ENCODE measurements at regions not wholly inside any gene's neighbourhood (a gene's known extent, or its start where the extent isn't known, plus 50 kb on each side); places are given as distances from the start of the nearest gene placed in this dataset.

GRCh38 chr5:84863020-84863419 lies 478.3 kb upstream of the EDIL3 start:
- H3K27me3 ChIP-seq (ENCODE audit: insufficient read depth, low read length): no peaks in the 10 kb centered on the region
- peaks cover 0 to 12% (median 4%) of the 10 kb centered on the region in 8 donors for H3K9me3 Mint-ChIP-seq
- no peaks in the 10 kb centered on the region for H3K4me1 ChIP-seq (ENCODE audit: insufficient read depth, low read length)
- no peaks in the 10 kb centered on the region for H3K9me3 ChIP-seq (ENCODE audit: control insufficient read depth in 1 of 2, low read length in 2 of 2)
- H3K4me3 ChIP-seq (ENCODE audit: low read length in 2 of 2): no peak overlapping the region
- no peak overlapping the region for H3K27ac Mint-ChIP-seq
- no peaks in the 10 kb centered on the region for H3K36me3 ChIP-seq (ENCODE audit: insufficient read depth, low read length)
- no peak overlapping the region for H3K4me3 Mint-ChIP-seq
- H3K4me1 Mint-ChIP-seq: no peaks in the 10 kb centered on the region
- H3K27me3 Mint-ChIP-seq: no peaks in the 10 kb centered on the region
- DNase-seq: no peak
- ChIA-PET CTCF (ENCODE audit: partially characterized antibody) (no interaction called here), POLR2A (ENCODE audit: partially characterized antibody) (no interaction called here)
- H3K27ac ChIP-seq (ENCODE audit: low read depth, low read length): no peak overlapping the region
- intact Hi-C loops (cut with micrococcal nuclease): no loop called here
- no peaks in the 10 kb centered on the region for H3K36me3 Mint-ChIP-seq

- no peak overlapping the region for H3K4me3 Mint-ChIP-seq
- DNase-seq: no peak
- H3K36me3 ChIP-seq (ENCODE audit: insufficient read depth, low read length): no peaks in the 10 kb centered on the region
- H3K36me3 Mint-ChIP-seq: no peaks in the 10 kb centered on the region
- intact Hi-C loops (cut with micrococcal nuclease): no loop called here
- no peaks in the 10 kb centered on the region for H3K4me1 ChIP-seq (ENCODE audit: insufficient read depth, low read length)
- H3K27ac ChIP-seq (ENCODE audit: low read depth, low read length): no peak overlapping the region
- H3K27me3 Mint-ChIP-seq: no peaks in the 10 kb centered on the region
- POLR2A ChIA-PET (ENCODE audit: partially characterized antibody): no interaction called here
- H3K27me3 ChIP-seq (ENCODE audit: insufficient read depth, low read length): no peaks in the 10 kb centered on the region
- H3K27ac Mint-ChIP-seq: no peak overlapping the region
- H3K4me3 ChIP-seq (ENCODE audit: low read length in 2 of 2): no peak overlapping the region
- H3K9me3 Mint-ChIP-seq: peaks cover 0 to 12% (median 5%) of the 10 kb centered on the region in 8 donors
- no peaks in the 10 kb centered on the region for H3K4me1 Mint-ChIP-seq
- CTCF ChIA-PET (ENCODE audit: partially characterized antibody): no interaction called here
- no peaks in the 10 kb centered on the region for H3K9me3 ChIP-seq (ENCODE audit: control insufficient read depth in 1 of 2, low read length in 2 of 2)
Observed at GRCh38 chr5:84862132-84862531, 477.5 kb upstream of the EDIL3 start.

DNA sequence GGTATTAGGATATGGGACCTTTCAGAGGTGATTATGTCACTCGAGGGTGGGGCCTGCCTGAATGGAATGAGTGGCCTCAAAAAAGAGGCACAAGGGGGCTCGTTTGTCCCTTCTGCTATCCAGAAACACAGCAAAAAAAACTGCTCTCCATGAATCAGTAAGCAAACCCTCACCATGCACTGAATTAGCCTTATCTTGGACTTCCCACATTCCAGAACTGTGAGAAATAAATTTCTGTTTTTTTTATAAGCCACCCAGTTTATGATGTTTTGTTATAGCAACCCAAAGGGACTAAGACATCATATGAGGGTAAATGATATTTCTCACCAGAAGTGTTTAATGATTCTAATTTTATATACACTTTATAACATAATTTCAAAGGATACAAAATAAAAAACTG lies 476.6 kb upstream of the EDIL3 start:
- Mint-ChIP-seq H3K4me3 (no peak overlapping the region), H3K36me3 (no peaks in the 10 kb centered on the region), H3K27me3 (no peaks in the 10 kb centered on the region), H3K27ac (no peak overlapping the region), H3K4me1 (no peaks in the 10 kb centered on the region), H3K9me3 (peaks cover 0 to 15% (median 5%) of the 10 kb centered on the region in 8 donors)
- no peak overlapping the region for H3K27ac ChIP-seq (ENCODE audit: low read depth, low read length)
- H3K4me1 ChIP-seq (ENCODE audit: insufficient read depth, low read length): no peaks in the 10 kb centered on the region
- H3K27me3 ChIP-seq (ENCODE audit: insufficient read depth, low read length): no peaks in the 10 kb centered on the region
- no peak overlapping the region for H3K4me3 ChIP-seq (ENCODE audit: low read length in 2 of 2)
- H3K9me3 ChIP-seq (ENCODE audit: control insufficient read depth in 1 of 2, low read length in 2 of 2): no peaks in the 10 kb centered on the region
- intact Hi-C loops (cut with micrococcal nuclease): no loop called here
- ChIA-PET POLR2A (ENCODE audit: partially characterized antibody) (no interaction called here), CTCF (ENCODE audit: partially characterized antibody) (no interaction called here)
- DNase-seq: no peak
- no peaks in the 10 kb centered on the region for H3K36me3 ChIP-seq (ENCODE audit: insufficient read depth, low read length)

- CTCF ChIA-PET (ENCODE audit: partially characterized antibody): no interaction called here
- POLR2A ChIA-PET (ENCODE audit: partially characterized antibody): no interaction called here
- Mint-ChIP-seq H3K4me1 (no peaks in the 10 kb centered on the region), H3K27ac (no peak overlapping the region), H3K9me3 (peaks cover 0 to 16% (median 5%) of the 10 kb centered on the region in 8 donors), H3K4me3 (no peak overlapping the region), H3K27me3 (no peaks in the 10 kb centered on the region), H3K36me3 (no peaks in the 10 kb centered on the region)
- Histone ChIP-seq H3K36me3 (ENCODE audit: insufficient read depth, low read length) (no peaks in the 10 kb centered on the region), H3K27ac (ENCODE audit: low read depth, low read length) (no peak overlapping the region), H3K27me3 (ENCODE audit: insufficient read depth, low read length) (no peaks in the 10 kb centered on the region), H3K9me3 (ENCODE audit: control insufficient read depth in 1 of 2, low read length in 2 of 2) (no peaks in the 10 kb centered on the region), H3K4me3 (ENCODE audit: low read length in 2 of 2) (no peak overlapping the region), H3K4me1 (ENCODE audit: insufficient read depth, low read length) (no peaks in the 10 kb centered on the region)
- no peak for DNase-seq
- intact Hi-C loops (cut with micrococcal nuclease): no loop called here
Observed at GRCh38 chr5:84859056-84859455, 474.4 kb upstream of the EDIL3 start.

DNA sequence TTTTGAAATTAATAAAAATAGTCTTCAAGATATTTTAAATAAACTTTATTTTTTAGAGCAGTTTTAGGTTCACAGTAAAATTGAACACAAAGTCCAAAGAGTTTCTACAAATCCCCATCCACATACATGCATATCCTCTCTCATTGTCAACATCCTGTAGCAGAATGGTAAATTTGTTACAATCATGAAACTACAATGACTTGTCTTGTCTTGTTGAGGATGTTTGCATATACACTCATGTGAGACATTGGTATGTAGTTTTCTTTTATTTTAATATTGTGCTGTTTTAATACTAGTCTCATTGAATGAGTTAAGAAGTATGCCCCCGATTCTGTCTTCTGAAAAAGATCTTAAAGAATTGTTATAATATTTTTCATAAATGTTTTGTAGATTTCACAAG lies 447.0 kb upstream of the EDIL3 start:
- H3K27ac ChIP-seq (ENCODE audit: low read depth, low read length): no peak overlapping the region
- ChIA-PET CTCF (ENCODE audit: partially characterized antibody) (no interaction called here), POLR2A (ENCODE audit: partially characterized antibody) (no interaction called here)
- H3K36me3 ChIP-seq (ENCODE audit: insufficient read depth, low read length): no peaks in the 10 kb centered on the region
- H3K9me3 Mint-ChIP-seq: peaks cover 0 to 17% (median 3%) of the 10 kb centered on the region in 8 donors
- no peak overlapping the region for H3K27ac Mint-ChIP-seq
- intact Hi-C loops (cut with micrococcal nuclease): no loop called here
- no peak for DNase-seq
- no peaks in the 10 kb centered on the region for H3K4me1 Mint-ChIP-seq
- H3K27me3 Mint-ChIP-seq: no peaks in the 10 kb centered on the region
- H3K9me3 ChIP-seq (ENCODE audit: control insufficient read depth in 1 of 2, low read length in 2 of 2): no peaks in the 10 kb centered on the region
- H3K27me3 ChIP-seq (ENCODE audit: insufficient read depth, low read length): no peaks in the 10 kb centered on the region
- H3K36me3 Mint-ChIP-seq: no peaks in the 10 kb centered on the region
- H3K4me1 ChIP-seq (ENCODE audit: insufficient read depth, low read length): no peaks in the 10 kb centered on the region
- H3K4me3 Mint-ChIP-seq: no peak overlapping the region
- no peak overlapping the region for H3K4me3 ChIP-seq (ENCODE audit: low read length in 2 of 2)

GRCh38 chr5:84830265-84830664 lies 445.6 kb upstream of the EDIL3 start:
- no peak overlapping the region for H3K27ac ChIP-seq (ENCODE audit: low read depth, low read length)
- intact Hi-C loops (cut with micrococcal nuclease): no loop called here
- Mint-ChIP-seq H3K4me3 (no peak overlapping the region), H3K27ac (no peak overlapping the region), H3K27me3 (no peaks in the 10 kb centered on the region), H3K36me3 (no peaks in the 10 kb centered on the region), H3K4me1 (no peaks in the 10 kb centered on the region), H3K9me3 (peaks cover 0 to 17% (median 4%) of the 10 kb centered on the region in 8 donors)
- DNase-seq: no peak
- H3K9me3 ChIP-seq (ENCODE audit: control insufficient read depth in 1 of 2, low read length in 2 of 2): no peaks in the 10 kb centered on the region
- H3K36me3 ChIP-seq (ENCODE audit: insufficient read depth, low read length): no peaks in the 10 kb centered on the region
- ChIA-PET CTCF (ENCODE audit: partially characterized antibody) (no interaction called here), POLR2A (ENCODE audit: partially characterized antibody) (no interaction called here)
- H3K4me1 ChIP-seq (ENCODE audit: insufficient read depth, low read length): no peaks in the 10 kb centered on the region
- no peak overlapping the region for H3K4me3 ChIP-seq (ENCODE audit: low read length in 2 of 2)
- no peaks in the 10 kb centered on the region for H3K27me3 ChIP-seq (ENCODE audit: insufficient read depth, low read length)

DNA sequence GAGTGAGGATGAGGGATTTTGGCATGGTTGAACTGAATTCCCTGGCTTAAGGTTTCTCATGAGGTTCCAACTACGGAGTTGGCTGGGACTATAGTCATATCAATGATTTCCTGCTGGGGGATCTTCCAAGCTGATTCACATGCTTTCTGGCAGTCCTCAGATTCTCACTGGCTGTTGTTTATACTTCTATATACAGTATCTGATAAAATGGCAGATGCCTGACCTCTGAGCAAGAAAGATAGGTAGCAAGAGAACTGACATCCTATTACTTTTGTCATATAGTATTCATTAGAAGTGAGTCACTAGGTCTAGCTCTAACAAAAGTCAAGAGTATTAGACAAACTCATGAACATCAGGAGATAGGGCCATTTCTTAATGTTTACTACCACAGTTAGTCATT lies 440.9 kb upstream of the EDIL3 start:
- no peaks in the 10 kb centered on the region for H3K4me1 ChIP-seq (ENCODE audit: insufficient read depth, low read length)
- no peaks in the 10 kb centered on the region for H3K4me1 Mint-ChIP-seq
- no peak overlapping the region for H3K4me3 Mint-ChIP-seq
- no peak overlapping the region for H3K27ac ChIP-seq (ENCODE audit: low read depth, low read length)
- no peak for DNase-seq
- H3K27me3 Mint-ChIP-seq: no peaks in the 10 kb centered on the region
- peaks cover 0 to 5% (median 0%) of the 10 kb centered on the region in 8 donors for H3K9me3 Mint-ChIP-seq
- H3K36me3 Mint-ChIP-seq: no peaks in the 10 kb centered on the region
- H3K9me3 ChIP-seq (ENCODE audit: control insufficient read depth in 1 of 2, low read length in 2 of 2): no peaks in the 10 kb centered on the region
- ChIA-PET POLR2A (ENCODE audit: partially characterized antibody) (no interaction called here), CTCF (ENCODE audit: partially characterized antibody) (no interaction called here)
- no peak overlapping the region for H3K4me3 ChIP-seq (ENCODE audit: low read length in 2 of 2)
- H3K27me3 ChIP-seq (ENCODE audit: insufficient read depth, low read length): no peaks in the 10 kb centered on the region
- no peak overlapping the region for H3K27ac Mint-ChIP-seq
- intact Hi-C loops (cut with micrococcal nuclease): no loop called here
- H3K36me3 ChIP-seq (ENCODE audit: insufficient read depth, low read length): no peaks in the 10 kb centered on the region

GRCh38 chr5:84821924-84822323 lies 437.2 kb upstream of the EDIL3 start:
- intact Hi-C loops (cut with micrococcal nuclease): no loop called here
- POLR2A ChIA-PET (ENCODE audit: partially characterized antibody): no interaction called here
- Histone ChIP-seq H3K27ac (ENCODE audit: low read depth, low read length) (no peak overlapping the region), H3K9me3 (ENCODE audit: control insufficient read depth in 1 of 2, low read length in 2 of 2) (no peaks in the 10 kb centered on the region), H3K4me3 (ENCODE audit: low read length in 2 of 2) (no peak overlapping the region), H3K36me3 (ENCODE audit: insufficient read depth, low read length) (no peaks in the 10 kb centered on the region), H3K4me1 (ENCODE audit: insufficient read depth, low read length) (no peaks in the 10 kb centered on the region), H3K27me3 (ENCODE audit: insufficient read depth, low read length) (no peaks in the 10 kb centered on the region)
- CTCF ChIA-PET (ENCODE audit: partially characterized antibody): no interaction called here
- no peaks in the 10 kb centered on the region for H3K27me3 Mint-ChIP-seq
- peak overlapping the region in 1 of 8 donors; percentile 49 for H3K4me3 Mint-ChIP-seq
- no peak overlapping the region for H3K27ac Mint-ChIP-seq
- H3K36me3 Mint-ChIP-seq: no peaks in the 10 kb centered on the region
- DNase-seq: no peak
- H3K4me1 Mint-ChIP-seq: no peaks in the 10 kb centered on the region
- H3K9me3 Mint-ChIP-seq: peaks cover 0 to 2% (median 0%) of the 10 kb centered on the region in 8 donors

Data from CD4-positive, alpha-beta memory T cell (primary cell).